ENCODE measurements at regions not wholly inside any gene's neighbourhood (a gene's known extent, or its start where the extent isn't known, plus 50 kb on each side); places are given as distances from the start of the nearest gene placed in this dataset.

- TF ChIP-seq POLR2A (IDR thresholded peaks at IDR 0.05; ENCODE audit: extremely low read depth, insufficient read length) (no peak), MAX (IDR thresholded peaks at IDR 0.05; ENCODE audit: low read depth, low read length) (no peak), MYC (IDR thresholded peaks at IDR 0.05; ENCODE audit: low read depth, low read length) (no peak), CTCF (IDR thresholded peaks at IDR 0.05; ENCODE audit: low read depth, low read length) (no peak)
- no peak for DNase-seq (ENCODE audit: low read depth)
- no peak overlapping the region for H3K4me3 ChIP-seq (ENCODE audit: low read depth, low read length)
These were observed 421.0 kb upstream of the THRB start for GRCh38 chr3:24915639-24916038.

- TF ChIP-seq MYC (IDR thresholded peaks at IDR 0.05; ENCODE audit: low read depth, low read length) (no peak), MAX (IDR thresholded peaks at IDR 0.05; ENCODE audit: low read depth, low read length) (no peak), POLR2A (IDR thresholded peaks at IDR 0.05; ENCODE audit: extremely low read depth, insufficient read length) (no peak), CTCF (IDR thresholded peaks at IDR 0.05; ENCODE audit: low read depth, low read length) (no peak)
- H3K4me3 ChIP-seq (ENCODE audit: low read depth, low read length): no peak overlapping the region
- DNase-seq (ENCODE audit: low read depth): no peak
These were observed 423.3 kb upstream of the THRB start for GRCh38 chr3:24917908-24918307.

- TF ChIP-seq POLR2A (IDR thresholded peaks at IDR 0.05; ENCODE audit: extremely low read depth, insufficient read length): no peak
- TF ChIP-seq MAX (IDR thresholded peaks at IDR 0.05; ENCODE audit: low read depth, low read length): no peak
- TF ChIP-seq CTCF (IDR thresholded peaks at IDR 0.05; ENCODE audit: low read depth, low read length): no peak
- no peak for TF ChIP-seq MYC (IDR thresholded peaks at IDR 0.05; ENCODE audit: low read depth, low read length)
- DNase-seq (ENCODE audit: low read depth): no peak
These were observed 428.9 kb upstream of the THRB start for GRCh38 chr3:24923570-24923969.

GRCh38 chr3:24929521-24929920 lies 434.9 kb upstream of the THRB start:
- DNase-seq (ENCODE audit: low read depth): no peak
- H3K4me3 ChIP-seq (ENCODE audit: low read depth, low read length): no peak overlapping the region
- TF ChIP-seq POLR2A (IDR thresholded peaks at IDR 0.05; ENCODE audit: extremely low read depth, insufficient read length): no peak
- no peak for TF ChIP-seq MAX (IDR thresholded peaks at IDR 0.05; ENCODE audit: low read depth, low read length)
- no peak for TF ChIP-seq MYC (IDR thresholded peaks at IDR 0.05; ENCODE audit: low read depth, low read length)
- TF ChIP-seq CTCF (IDR thresholded peaks at IDR 0.05; ENCODE audit: low read depth, low read length): no peak

More at GRCh38 chr3:24923570-24923969, 428.9 kb upstream of the THRB start:
- H3K4me3 ChIP-seq (ENCODE audit: low read depth, low read length): no peak overlapping the region

- TF ChIP-seq CTCF (IDR thresholded peaks at IDR 0.05; ENCODE audit: low read depth, low read length) (no peak), MYC (IDR thresholded peaks at IDR 0.05; ENCODE audit: low read depth, low read length) (no peak), POLR2A (IDR thresholded peaks at IDR 0.05; ENCODE audit: extremely low read depth, insufficient read length) (no peak), MAX (IDR thresholded peaks at IDR 0.05; ENCODE audit: low read depth, low read length) (no peak)
- DNase-seq (ENCODE audit: low read depth): no peak
These were observed 438.8 kb upstream of the THRB start for GRCh38 chr3:24933401-24933800.

GRCh38 chr3:24936574-24936973 lies 441.9 kb upstream of the THRB start:
- TF ChIP-seq POLR2A (IDR thresholded peaks at IDR 0.05; ENCODE audit: extremely low read depth, insufficient read length) (no peak), CTCF (IDR thresholded peaks at IDR 0.05; ENCODE audit: low read depth, low read length) (no peak), MAX (IDR thresholded peaks at IDR 0.05; ENCODE audit: low read depth, low read length) (no peak), MYC (IDR thresholded peaks at IDR 0.05; ENCODE audit: low read depth, low read length) (no peak)
- no peak for DNase-seq (ENCODE audit: low read depth)

More at GRCh38 chr3:24933401-24933800, 438.8 kb upstream of the THRB start:
- H3K4me3 ChIP-seq (ENCODE audit: low read depth, low read length): no peak overlapping the region

More at GRCh38 chr3:24936574-24936973, 441.9 kb upstream of the THRB start:
- no peak overlapping the region for H3K4me3 ChIP-seq (ENCODE audit: low read depth, low read length)

All from NB4 (cell line).